Medulla oblongata (tissue), 1 donor: ENCODE measurements at regions not wholly inside any gene's neighbourhood (a gene's known extent, or its start where the extent isn't known, plus 50 kb on each side); places are given as distances from the start of the nearest gene placed in this dataset.
"Not testable (repeated sequence)": the region's sequence is repeated elsewhere in the genome, so short reads cannot be mapped to it uniquely, and the experiment has no call there.

Experiments
- DNase-seq: peaks from one replicate; pipeline ENCODE4 v3.0.0-alpha.2; 2015; ENCODE audit errors: extremely low spot score

DNA sequence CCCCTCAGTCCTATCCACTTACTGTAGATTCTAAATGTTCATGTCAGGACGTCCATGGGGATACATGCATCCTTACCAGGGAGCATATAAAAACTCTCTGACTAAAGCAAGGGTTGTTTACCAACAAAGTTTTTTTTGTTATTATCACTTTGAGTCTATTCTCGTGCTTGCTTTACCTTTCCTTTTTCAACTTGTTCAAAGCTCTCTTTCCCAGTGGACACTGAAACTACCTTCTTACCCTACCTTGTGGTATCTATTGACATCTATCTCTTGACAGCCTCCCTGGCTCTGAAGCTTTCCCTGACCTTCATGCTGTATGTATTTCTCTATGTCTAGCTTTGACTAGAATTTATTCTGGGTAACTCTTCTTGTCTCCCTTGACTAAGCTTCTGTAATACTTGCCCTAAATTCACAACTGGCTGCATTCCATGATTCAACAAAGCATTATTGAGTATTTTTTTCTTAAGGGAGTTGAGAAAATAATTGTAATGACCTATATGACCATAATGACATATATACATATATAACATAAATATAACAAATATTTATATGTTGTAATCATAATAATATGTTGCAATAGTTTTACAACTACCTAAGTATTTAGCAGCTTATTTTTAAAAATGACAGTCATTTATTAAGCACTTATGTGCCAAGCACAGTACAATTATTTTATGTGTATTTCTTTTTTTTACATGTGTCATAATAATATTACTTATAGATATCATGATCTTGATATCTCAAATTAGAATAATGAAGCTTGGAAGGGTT, 403.4 kb upstream of the SPRY2 start:
- DNase-seq: no peak

GRCh38 chr13:80742033-80742432, 401.1 kb upstream of the SPRY2 start:
- DNase-seq: no peak

- no peak for DNase-seq
Observed at GRCh38 chr13:80740071-80740470, 399.1 kb upstream of the SPRY2 start.

- DNase-seq: no peak
Observed at GRCh38 chr13:80737513-80737912, 396.6 kb upstream of the SPRY2 start.

GRCh38 chr13:80727321-80727975, 386.5 kb upstream of the SPRY2 start:
- DNase-seq: no peak

DNA sequence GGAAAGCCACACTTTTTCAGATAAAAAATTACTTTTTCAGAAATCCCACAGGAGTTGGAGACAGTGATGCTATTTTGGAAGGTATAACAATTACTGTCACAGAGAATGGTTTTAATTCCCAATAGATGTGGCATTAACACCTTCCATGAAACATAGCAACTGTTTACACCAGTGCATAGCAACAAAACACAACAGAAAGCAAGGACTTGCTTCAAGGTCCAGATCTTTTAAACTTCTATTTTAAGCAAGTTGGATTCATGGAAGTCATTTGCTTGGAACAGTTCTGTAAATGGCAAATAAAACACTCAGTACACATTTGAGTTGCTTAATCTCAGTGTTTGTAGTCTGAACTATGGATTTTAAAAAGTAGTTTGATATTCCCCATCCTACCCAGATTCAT, 385.9 kb upstream of the SPRY2 start:
- no peak for DNase-seq

DNA sequence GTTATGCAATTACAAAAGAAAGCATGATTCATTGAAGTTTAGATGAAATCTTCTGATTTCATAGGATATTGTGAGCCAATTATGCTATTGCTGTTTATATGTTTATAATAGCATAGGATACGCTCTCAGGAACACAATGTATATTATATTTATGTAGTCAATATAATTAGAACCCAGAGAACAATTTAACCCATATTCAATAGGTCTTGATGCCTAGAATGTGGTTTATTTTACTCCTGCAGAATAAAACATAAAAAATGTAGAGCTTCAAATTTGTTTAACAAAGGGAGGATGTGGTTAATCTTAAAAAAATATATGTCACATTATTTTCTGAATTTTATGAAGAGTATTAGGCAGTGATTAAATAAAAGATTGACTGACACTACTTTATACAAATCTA, 380.8 kb upstream of the SPRY2 start:
- no peak for DNase-seq

- DNase-seq: no peak
Observed at GRCh38 chr13:80718970-80719369, 378.0 kb upstream of the SPRY2 start.

DNA sequence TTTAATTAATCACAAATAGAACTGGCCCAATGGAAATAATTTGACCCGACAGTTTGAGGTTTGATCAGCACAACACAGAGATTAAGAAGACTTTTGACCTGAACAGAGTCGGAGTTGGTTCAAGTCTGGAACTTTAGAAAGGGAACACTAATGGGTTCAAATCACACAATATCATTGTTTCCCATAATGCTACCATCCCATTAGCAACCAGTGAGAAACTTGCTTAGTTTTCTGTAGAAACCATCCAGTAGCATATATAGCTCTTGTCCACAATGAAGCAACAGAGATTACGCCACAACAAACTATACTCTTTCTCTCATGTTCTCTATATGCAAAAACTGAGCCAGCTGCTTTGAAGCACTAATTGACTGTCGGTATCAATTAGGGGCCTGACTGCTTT, 376.9 kb upstream of the SPRY2 start:
- no peak for DNase-seq

DNA sequence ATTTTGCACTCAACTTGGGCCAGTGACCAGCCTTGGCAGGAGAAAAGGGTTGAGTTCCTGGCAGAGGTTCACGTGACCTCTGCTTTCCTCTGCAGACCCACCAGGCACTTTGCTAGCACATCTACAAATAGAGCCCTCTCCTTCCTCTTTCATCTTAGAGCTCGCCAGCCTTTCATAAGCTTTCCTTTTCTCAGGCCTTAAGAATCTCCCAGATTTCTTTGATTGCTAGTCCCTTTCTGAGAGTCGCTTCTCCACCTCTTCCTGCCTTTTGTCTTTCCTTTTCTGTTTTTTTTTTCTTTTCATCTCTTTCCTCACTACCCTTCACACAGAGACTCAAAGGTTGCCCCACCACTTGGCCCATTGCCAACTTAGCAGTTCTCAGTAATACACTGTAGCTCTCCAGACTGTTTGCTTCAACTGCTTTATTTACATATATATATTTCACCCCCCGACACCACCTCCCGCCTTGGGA, 375.7 kb upstream of the SPRY2 start:
- DNase-seq: peak; percentile 51

GRCh38 chr13:80712026-80712425, 371.1 kb upstream of the SPRY2 start:
- no peak for DNase-seq

GRCh38 chr13:80708791-80709190, 367.9 kb upstream of the SPRY2 start:
- no peak for DNase-seq

- DNase-seq: no peak
Observed at GRCh38 chr13:80707000-80707983, 366.4 kb upstream of the SPRY2 start.

DNA sequence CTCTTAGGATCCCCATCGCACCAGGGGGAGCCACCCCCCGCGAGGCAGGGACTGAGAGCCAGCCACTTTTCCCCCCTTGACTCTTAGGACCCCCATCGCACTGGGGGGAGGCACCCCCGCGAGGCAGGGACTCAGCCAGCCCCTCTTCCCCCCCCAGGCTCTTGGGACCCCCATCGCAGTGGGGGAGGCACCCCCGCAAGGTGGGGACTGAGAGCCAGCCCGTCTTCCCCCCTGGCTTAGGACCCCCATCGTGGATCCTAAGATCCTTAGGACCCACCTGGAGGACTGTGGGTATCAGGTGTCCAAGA, 365.2 kb upstream of the SPRY2 start:
- no peak for DNase-seq

- DNase-seq: no peak
Observed at GRCh38 chr13:80705371-80706163, 364.6 kb upstream of the SPRY2 start.

DNA sequence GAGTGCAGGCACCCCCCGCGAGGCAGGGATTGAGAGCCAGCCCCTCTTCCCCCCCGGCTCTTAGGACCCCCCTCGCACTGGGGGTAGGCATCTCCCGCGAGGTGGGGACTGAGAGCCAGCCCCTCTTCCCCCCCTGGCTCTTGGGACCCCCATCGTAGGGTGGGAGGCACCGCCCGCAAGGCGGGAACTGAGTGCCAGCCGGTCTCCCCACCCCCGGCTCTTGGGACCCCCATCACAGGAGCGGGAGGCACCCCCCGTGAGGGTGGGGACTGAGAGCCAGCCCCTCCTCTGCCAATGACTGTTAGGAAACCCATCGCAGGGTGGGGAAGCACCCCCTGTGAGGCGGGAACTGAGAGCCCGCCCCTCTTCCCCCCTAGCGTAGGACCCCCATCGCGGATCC, 363.4 kb upstream of the SPRY2 start:
- DNase-seq: no peak

DNA sequence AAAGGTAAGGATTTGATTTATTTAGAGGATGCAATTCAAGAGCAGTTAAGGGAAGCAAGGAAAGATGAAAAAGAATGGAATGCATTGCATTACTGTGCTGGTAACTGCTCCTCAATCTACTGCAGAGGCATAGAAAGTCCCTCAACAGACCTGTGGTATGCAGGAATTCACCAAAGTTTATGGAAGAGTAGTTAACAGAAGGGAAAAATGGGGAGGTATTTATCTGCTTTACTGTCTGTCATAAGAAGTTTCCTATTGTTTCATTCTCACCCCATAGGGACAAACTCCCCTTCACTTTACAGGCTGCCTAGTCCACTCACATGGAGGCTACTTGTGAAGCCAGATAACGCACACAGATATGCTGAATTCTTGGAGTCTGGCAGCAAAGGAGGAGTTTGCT, 354.9 kb upstream of the SPRY2 start:
- DNase-seq: no peak

- DNase-seq: not testable (repeated sequence)
Observed at GRCh38 chr13:80691814-80692213, 350.9 kb upstream of the SPRY2 start.

DNA sequence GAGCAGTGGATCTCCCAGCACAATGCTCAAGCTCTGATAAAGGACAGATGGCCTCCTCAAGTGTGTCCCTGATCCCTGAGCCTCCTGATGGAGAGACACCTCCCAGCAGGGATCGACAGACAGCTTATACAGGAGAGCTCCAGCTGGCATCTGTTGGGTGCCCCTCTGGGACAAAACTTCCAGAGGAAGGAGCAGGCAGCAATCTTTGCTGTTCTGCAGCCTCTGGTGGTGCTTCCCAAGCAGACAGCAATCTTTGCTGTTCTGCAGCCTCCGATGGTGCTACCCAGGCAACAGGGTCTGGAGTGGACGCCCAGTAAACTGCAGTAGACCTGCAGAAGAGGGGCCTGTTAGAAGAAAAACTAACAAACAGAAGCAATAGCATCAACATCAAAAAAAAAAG, 349.3 kb upstream of the SPRY2 start:
- DNase-seq: no peak

DNA sequence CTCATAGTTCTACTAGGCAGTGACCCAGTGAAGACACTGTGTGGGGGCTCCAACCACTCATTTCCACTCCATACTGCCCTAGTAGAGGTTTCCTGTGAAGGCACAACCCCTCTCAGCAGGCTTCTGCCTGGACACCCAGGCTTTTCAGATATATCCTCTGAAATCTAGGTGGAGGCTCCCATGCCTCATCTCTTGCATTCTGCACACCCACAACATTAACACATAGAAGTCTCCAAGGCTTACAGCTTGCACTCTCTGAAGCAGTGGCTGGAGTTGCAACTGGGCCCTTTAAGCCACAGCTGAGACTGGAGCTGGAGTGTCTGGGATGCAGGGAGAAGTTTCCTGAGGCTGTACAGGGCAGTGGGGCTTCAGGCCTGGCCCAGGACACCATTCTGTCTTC, 347.7 kb upstream of the SPRY2 start:
- DNase-seq: no peak

- peak; percentile 27 for DNase-seq
Observed at GRCh38 chr13:80685942-80686341, 345.0 kb upstream of the SPRY2 start.
